GM21576 (cell line): ENCODE measurements at regions not wholly inside any gene's neighbourhood (a gene's known extent, or its start where the extent isn't known, plus 50 kb on each side); places are given as distances from the start of the nearest gene placed in this dataset.
"Not testable (repeated sequence)": the region's sequence is repeated elsewhere in the genome, so short reads cannot be mapped to it uniquely, and the experiment has no call there.

Experiments used
- ATAC-seq: cut with Tn5 transposase; IDR thresholded peaks from one replicate; pipeline ENCODE4 v1.9.1; 2021; ENCODE audit warnings: mild to moderate bottlenecking, moderate library complexity; ENCODE audit not compliant: unreplicated experiment

GRCh38 chr2:37722971-37723370, 51.5 kb upstream of the CDC42EP3 start:
- ATAC-seq = not testable (repeated sequence)

GRCh38 chr2:37730037-37730818, 58.8 kb upstream of the CDC42EP3 start:
- no peak for ATAC-seq

- ATAC-seq = not testable (repeated sequence)
These were observed 61.0 kb upstream of the CDC42EP3 start for GRCh38 chr2:37732412-37732811.

GRCh38 chr2:37733251-37733650, 61.8 kb upstream of the CDC42EP3 start:
- ATAC-seq = no peak

GRCh38 chr2:37733955-37734354, 62.5 kb upstream of the CDC42EP3 start:
- ATAC-seq = not testable (repeated sequence)

GRCh38 chr2:37734891-37735523, 63.6 kb upstream of the CDC42EP3 start:
- not testable (repeated sequence) for ATAC-seq

- ATAC-seq = not testable (repeated sequence)
These were observed 64.1 kb upstream of the CDC42EP3 start for GRCh38 chr2:37735524-37735910.

GRCh38 chr2:37737507-37737906, 66.1 kb upstream of the CDC42EP3 start:
- ATAC-seq = no peak

GRCh38 chr2:37738266-37738885, 66.9 kb upstream of the CDC42EP3 start:
- ATAC-seq = no peak

GRCh38 chr2:37739153-37739552, 67.7 kb upstream of the CDC42EP3 start:
- ATAC-seq = no peak

- ATAC-seq = no peak
These were observed 68.8 kb upstream of the CDC42EP3 start for GRCh38 chr2:37740164-37740739.

GRCh38 chr2:37742286-37742685, 70.8 kb upstream of the CDC42EP3 start:
- no peak for ATAC-seq

GRCh38 chr2:37744010-37744409, 72.6 kb upstream of the CDC42EP3 start:
- no peak for ATAC-seq

GRCh38 chr2:37744961-37745360, 73.5 kb upstream of the CDC42EP3 start:
- ATAC-seq = not testable (repeated sequence)

- not testable (repeated sequence) for ATAC-seq
These were observed 74.6 kb upstream of the CDC42EP3 start for GRCh38 chr2:37746011-37746410.

- ATAC-seq = no peak
These were observed 75.4 kb upstream of the CDC42EP3 start for GRCh38 chr2:37746883-37747282.

- ATAC-seq = no peak
These were observed 77.1 kb upstream of the CDC42EP3 start for GRCh38 chr2:37748541-37748940.

- not testable (repeated sequence) for ATAC-seq
These were observed 78.8 kb upstream of the CDC42EP3 start for GRCh38 chr2:37750286-37750685.

- ATAC-seq = no peak
These were observed 81.3 kb upstream of the CDC42EP3 start for GRCh38 chr2:37752766-37753165.

GRCh38 chr2:37753758-37754157, 82.3 kb upstream of the CDC42EP3 start:
- ATAC-seq = no peak

GRCh38 chr2:37755961-37756559, 84.6 kb upstream of the CDC42EP3 start:
- ATAC-seq = not testable (repeated sequence)
